IPS-NIHi7 (cell line): ENCODE measurements at regions not wholly inside any gene's neighbourhood (a gene's known extent, or its start where the extent isn't known, plus 50 kb on each side); places are given as distances from the start of the nearest gene placed in this dataset.
"Not testable (repeated sequence)": the region's sequence is repeated elsewhere in the genome, so short reads cannot be mapped to it uniquely, and the experiment has no call there.

ENCODE experiments used
- DNase-seq: peaks from one replicate; pipeline ENCODE4 v3.0.0; 2012; ENCODE audit warnings: mixed read lengths; ENCODE audit errors: extremely low spot score

- no peak for DNase-seq
Measured at GRCh38 chr1:38186566-38186965, 140.0 kb upstream of the POU3F1 start.

GRCh38 chr1:38185913-38186312, 139.3 kb upstream of the POU3F1 start:
- DNase-seq: no peak

DNA sequence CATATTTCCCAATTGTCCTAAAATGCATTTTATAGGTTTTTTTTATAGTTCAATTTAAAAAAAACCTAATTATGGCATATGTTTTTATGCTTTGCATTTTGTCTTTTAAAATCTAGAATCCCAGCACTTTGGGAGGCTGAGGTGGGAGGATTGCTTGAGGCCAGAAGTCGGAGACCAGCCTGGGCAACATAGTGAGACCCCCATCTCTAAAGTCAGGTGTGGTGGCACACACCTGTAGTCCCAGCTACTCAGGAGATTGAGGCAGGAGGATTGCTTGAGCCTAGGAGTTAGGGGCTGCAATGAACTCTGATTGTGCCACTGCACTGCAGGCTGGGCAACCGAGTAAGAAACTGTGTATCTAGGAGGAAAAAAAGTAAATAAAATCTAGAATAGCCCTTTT, 137.2 kb upstream of the POU3F1 start:
- no peak for DNase-seq

DNA sequence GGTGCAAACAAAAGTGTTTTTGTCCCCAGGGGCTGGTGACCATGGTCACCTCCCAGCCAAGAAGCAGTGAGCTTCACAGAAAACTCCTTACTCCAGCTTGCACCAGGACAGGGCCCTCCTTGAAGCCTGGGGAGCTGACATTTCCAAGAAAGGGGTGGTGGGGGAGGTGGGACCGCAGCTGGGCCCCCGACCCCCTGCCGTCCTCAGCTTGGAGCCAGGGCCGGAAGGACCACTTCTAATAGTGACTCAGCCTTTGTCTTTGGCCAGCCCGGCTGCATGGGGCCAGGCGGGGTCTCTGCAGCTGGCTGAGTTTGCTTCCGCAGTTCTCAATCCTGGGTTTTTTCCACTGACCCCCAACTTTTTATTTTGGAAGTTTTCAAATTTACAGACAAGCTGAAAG, 136.5 kb upstream of the POU3F1 start:
- peak; percentile 84 for DNase-seq

GRCh38 chr1:38180388-38180787, 133.8 kb upstream of the POU3F1 start:
- not testable (repeated sequence) for DNase-seq

- DNase-seq: no peak
Measured at GRCh38 chr1:38179483-38179882, 132.9 kb upstream of the POU3F1 start.

DNA sequence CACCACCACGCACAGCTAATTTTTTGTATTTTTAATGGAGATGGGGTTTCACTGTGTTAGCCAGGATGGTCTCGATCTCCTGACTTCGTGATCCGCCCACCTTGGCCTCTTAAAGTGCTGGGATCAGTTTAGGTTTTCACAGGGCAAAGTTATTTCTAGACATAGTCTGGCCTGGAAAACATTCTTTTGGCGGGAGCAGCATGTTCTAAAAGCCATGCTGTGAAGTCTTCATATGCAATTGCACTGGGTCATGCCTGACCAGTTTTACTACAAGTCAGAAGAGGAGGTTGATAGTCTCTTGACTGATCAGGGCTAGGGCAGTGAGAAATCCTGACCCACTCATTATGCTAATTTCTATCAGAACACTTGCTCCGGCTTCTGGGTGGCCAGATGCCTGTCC, 131.6 kb upstream of the POU3F1 start:
- DNase-seq: no peak

DNA sequence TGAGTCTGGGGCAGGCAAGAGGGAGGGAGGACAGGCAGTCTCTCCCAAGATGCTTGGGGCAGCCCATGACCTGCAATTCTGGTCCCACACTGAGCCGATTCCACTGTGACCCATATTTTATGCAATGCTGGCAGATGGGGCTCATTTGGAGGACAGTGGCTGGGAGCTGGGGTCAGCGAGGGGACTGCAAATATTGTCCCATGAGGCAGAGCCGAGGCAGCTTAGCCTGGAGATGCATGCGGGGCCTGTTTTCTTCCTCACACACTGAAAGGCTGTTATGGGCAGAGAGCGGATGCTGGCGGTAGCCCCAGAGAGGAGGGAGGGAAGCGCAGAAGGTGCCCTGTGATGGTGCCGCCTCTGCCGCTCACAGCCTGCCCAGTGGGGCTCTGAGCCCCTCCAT, 128.5 kb upstream of the POU3F1 start:
- DNase-seq: no peak

- DNase-seq: no peak
Measured at GRCh38 chr1:38173848-38174247, 127.3 kb upstream of the POU3F1 start.

GRCh38 chr1:38173157-38173831, 126.7 kb upstream of the POU3F1 start:
- DNase-seq: no peak

GRCh38 chr1:38169121-38169520, 122.5 kb upstream of the POU3F1 start:
- DNase-seq: no peak

GRCh38 chr1:38168365-38168764, 121.8 kb upstream of the POU3F1 start:
- no peak for DNase-seq

- peak; percentile 34 for DNase-seq
Measured at GRCh38 chr1:38166461-38166860, 119.9 kb upstream of the POU3F1 start.

- DNase-seq: no peak
Measured at GRCh38 chr1:38153778-38154470, 107.3 kb upstream of the POU3F1 start.

GRCh38 chr1:38153066-38153777, 106.6 kb upstream of the POU3F1 start:
- no peak for DNase-seq

- DNase-seq: no peak
Measured at GRCh38 chr1:38152351-38153065, 105.9 kb upstream of the POU3F1 start.

GRCh38 chr1:38151399-38151798, 104.8 kb upstream of the POU3F1 start:
- no peak for DNase-seq

- DNase-seq: not testable (repeated sequence)
Measured at GRCh38 chr1:38146079-38146478, 99.5 kb upstream of the POU3F1 start.

GRCh38 chr1:38142606-38143005, 96.0 kb upstream of the POU3F1 start:
- DNase-seq: no peak

- DNase-seq: no peak
Measured at GRCh38 chr1:38141483-38141882, 94.9 kb upstream of the POU3F1 start.

GRCh38 chr1:38139738-38140487, 93.3 kb upstream of the POU3F1 start:
- peak; percentile 72 for DNase-seq
